Lower leg skin (tissue), 4 donors: ENCODE measurements at regions not wholly inside any gene's neighbourhood (a gene's known extent, or its start where the extent isn't known, plus 50 kb on each side); places are given as distances from the start of the nearest gene placed in this dataset.

Experiments
- DNase-seq, 2 donors: peaks; one replicate each; pipeline ENCODE4 v3.0.0-alpha.2; 2019; ENCODE audit warnings: low spot score in 2 of 2
- H3K4me3 ChIP-seq: fragments of 200-600 bp; sonication (generic); 2 replicates; pipeline ENCODE4 v1.5.1; 2017; ENCODE audit warnings: mild to moderate bottlenecking, low read depth; ENCODE audit not compliant: poor library complexity, severe bottlenecking
- POLR2A ChIP-seq, 2 donors: fragments of 450-650 bp; IDR thresholded peaks; one replicate each; pipeline ENCODE4 v1.6.1; 2016 to 2017; ENCODE audit warnings: antibody characterized with exemption in 2 of 2, mild to moderate bottlenecking in 1 of 2, moderate library complexity in 1 of 2
- WGBS, 2 donors: methylation state at CpG; one replicate each; pipeline ENCODE4 v1.1.5; 2018; 5-methylcytosine and 5-hydroxymethylcytosine counted together
- intact Hi-C: fragments of 100-400 bp; cut with DNase I; formaldehyde crosslinking; loops from one replicate; pipeline ENCODE4 v1.15.0; 2023; ENCODE audit warnings: low total_unique reads
- TF ChIP-seq, protein P1 (sequence below), 3 donors: fragments of 450-650 bp; IDR thresholded peaks; one replicate each; pipeline ENCODE4 v1.5.1; 2016; ENCODE audit warnings: antibody characterized with exemption in 3 of 3, mild to moderate bottlenecking in 3 of 3, moderate library complexity in 2 of 3

DNA sequence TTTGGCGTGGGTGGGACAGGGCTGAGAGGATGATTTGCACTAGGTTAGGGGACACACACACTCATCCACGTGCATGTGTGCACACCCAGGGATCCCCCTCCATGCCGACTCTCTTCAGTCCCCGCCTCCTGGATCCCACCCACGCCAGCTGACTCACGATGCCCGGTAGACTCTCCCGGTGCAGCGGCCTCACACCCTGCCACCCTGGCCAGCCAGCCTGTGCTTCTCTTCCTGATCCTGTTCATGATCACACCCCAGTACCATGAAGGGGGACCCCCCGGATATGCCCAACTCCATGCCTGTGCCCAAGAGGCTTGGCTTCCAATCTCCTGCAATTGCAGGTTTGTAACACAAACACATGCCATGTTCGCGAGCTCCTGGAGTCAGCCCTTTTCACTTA is 157.8 kb upstream of the HDAC4 start:
- WGBS, 2 donors = 82 to 85% methylated on average over 12 of the region's 12 CpGs
- no peak for DNase-seq
- H3K4me3 ChIP-seq = no peak overlapping the region
- TF ChIP-seq, protein P1, sequence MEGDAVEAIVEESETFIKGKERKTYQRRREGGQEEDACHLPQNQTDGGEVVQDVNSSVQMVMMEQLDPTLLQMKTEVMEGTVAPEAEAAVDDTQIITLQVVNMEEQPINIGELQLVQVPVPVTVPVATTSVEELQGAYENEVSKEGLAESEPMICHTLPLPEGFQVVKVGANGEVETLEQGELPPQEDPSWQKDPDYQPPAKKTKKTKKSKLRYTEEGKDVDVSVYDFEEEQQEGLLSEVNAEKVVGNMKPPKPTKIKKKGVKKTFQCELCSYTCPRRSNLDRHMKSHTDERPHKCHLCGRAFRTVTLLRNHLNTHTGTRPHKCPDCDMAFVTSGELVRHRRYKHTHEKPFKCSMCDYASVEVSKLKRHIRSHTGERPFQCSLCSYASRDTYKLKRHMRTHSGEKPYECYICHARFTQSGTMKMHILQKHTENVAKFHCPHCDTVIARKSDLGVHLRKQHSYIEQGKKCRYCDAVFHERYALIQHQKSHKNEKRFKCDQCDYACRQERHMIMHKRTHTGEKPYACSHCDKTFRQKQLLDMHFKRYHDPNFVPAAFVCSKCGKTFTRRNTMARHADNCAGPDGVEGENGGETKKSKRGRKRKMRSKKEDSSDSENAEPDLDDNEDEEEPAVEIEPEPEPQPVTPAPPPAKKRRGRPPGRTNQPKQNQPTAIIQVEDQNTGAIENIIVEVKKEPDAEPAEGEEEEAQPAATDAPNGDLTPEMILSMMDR (IDR thresholded peaks at IDR 0.05) = no peak
- no peak for TF ChIP-seq POLR2A (IDR thresholded peaks at IDR 0.05)
- intact Hi-C loops = no loop called here

DNA sequence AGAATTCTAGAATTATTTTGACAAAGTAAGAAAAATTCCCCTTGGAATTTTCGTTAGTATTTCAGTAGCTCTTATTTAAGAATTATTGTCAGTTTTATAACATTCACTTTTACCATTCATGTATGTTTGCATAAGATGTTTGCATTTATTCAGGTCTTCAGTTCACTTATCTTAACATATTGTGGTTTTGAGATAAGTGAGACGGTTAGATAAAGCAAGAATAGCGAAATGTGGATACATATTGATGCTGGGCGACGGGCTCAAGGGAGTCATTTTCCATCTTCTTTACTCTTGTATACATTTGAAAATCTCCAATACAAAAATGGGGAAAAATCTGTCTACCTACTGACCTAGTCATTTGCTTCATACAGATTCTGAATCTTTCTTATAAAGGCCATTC is 156.7 kb upstream of the HDAC4 start:
- intact Hi-C loops = no loop called here
- DNase-seq = no peak
- TF ChIP-seq, protein P1 (IDR thresholded peaks at IDR 0.05) = no peak
- TF ChIP-seq POLR2A (IDR thresholded peaks at IDR 0.05) = no peak
- no peak overlapping the region for H3K4me3 ChIP-seq
- WGBS, 2 donors = 85 to 88% methylated on average over 5 of the region's 5 CpGs

DNA sequence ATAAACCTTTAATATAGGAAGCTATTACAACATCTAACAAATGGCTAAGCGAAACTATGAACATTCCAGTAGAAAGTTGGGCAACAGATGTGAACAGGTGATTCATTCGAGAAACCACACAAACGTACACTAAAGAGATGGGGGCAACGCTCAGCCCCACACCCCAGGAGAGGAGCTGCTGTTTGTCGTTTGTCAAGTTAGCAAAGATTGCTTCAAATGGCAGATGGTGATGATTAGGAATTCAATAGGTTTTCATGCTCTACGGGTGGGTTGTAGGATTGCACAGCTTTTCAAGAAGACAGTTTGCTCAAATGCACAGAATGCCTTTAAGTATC is 154.7 kb upstream of the HDAC4 start:
- WGBS, 2 donors = 79 to 87% methylated on average over 6 of the region's 6 CpGs
- DNase-seq = no peak
- H3K4me3 ChIP-seq = no peak overlapping the region
- intact Hi-C loops = no loop called here
- TF ChIP-seq, protein P1 (IDR thresholded peaks at IDR 0.05) = no peak
- no peak for TF ChIP-seq POLR2A (IDR thresholded peaks at IDR 0.05)

DNA sequence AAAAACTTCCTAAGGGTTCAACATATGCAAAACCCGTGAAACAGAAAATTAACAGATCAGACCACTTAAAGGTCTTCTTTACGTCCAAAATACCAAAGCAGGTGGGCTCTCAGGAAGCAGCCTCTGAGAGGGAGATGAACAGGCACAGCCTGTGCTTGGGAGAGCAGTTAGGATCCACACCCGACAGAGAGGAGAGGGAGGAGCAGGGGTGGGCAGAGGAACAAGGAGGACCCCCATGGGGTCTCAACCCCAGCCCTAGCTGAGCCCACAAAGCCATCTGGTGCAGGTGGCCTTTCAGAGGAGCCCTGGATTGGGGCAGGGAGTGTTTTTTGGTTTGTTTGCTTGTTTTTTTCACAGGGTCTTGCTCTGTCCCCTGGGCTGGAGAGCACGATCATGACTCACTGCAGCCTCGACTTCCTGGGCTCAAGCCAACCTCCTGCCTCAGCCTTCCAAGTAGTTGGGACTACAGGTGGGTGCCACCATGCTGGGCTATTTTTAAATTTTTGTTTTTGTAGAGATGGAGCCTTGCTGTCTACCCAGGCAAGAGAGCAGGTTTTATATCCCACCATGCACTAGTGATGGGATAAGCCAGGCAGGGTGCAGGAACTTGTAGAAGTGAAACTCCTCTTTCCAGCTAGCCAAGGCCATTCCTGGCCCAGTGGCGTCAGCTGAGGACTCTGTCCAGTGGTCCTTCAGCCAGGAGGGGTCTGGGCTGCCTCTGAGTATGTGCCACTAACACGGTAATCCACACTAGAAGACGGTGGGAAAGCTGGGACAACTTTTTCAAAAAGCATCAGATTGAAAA is 154.1 kb upstream of the HDAC4 start:
- no peak overlapping the region for H3K4me3 ChIP-seq
- WGBS, 2 donors = 67 to 70% methylated on average over 8 of the region's 8 CpGs
- DNase-seq = no peak
- TF ChIP-seq, protein P1 (IDR thresholded peaks at IDR 0.05) = no peak
- no peak for TF ChIP-seq POLR2A (IDR thresholded peaks at IDR 0.05)
- intact Hi-C loops = no loop called here

DNA sequence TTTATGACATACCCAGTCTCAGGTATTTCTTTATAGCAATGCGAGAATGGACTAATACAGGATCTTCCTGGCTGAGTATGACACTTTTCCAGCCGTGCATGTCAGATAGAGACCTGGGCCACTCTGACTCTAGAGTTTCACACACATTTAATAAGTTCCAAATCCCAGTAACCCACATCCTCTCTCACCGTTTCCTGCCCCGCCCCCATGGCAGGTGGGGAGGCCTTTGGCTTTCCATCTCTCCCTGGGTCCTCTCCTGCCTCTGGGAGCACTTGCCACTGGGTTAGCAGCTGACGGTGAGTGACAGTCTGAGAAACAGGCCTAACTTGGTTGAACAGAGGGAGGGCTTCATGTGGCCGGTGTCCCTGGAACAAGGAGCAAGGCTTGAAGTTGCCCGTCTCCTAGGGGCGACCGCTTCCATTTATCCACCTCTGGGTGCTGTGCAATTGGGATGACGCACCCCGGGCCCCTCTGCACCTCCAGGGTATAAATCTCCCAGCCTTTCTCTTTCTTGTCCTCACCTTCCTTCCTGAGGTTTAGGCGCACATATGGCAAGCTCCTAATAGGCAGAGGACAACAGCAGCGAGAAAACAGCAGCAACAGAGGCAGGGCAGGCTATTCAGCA is 152.7 kb upstream of the HDAC4 start:
- intact Hi-C loops = no loop called here
- TF ChIP-seq, protein P1 (IDR thresholded peaks at IDR 0.05) = no peak
- TF ChIP-seq POLR2A (IDR thresholded peaks at IDR 0.05) = no peak
- no peak for DNase-seq
- H3K4me3 ChIP-seq = no peak overlapping the region
- 85 to 88% methylated on average over 13 of the region's 13 CpGs for WGBS, 2 donors
